GM12878 (cell line): ENCODE measurements at regions not wholly inside any gene's neighbourhood (a gene's known extent, or its start where the extent isn't known, plus 50 kb on each side); places are given as distances from the start of the nearest gene placed in this dataset.

ENCODE experiments used
- ATAC-seq: fragments of 200-7000 bp; cut with Tn5 transposase; 3 replicates; pipeline ENCODE4 v1.9.1; 2020; ENCODE audit warnings: mild to moderate bottlenecking, moderate library complexity
- BruUV-seq: library from RNA; stranded (reverse); fragments of 400-500 nt; replicated peaks from 2 replicates; lab custom pipeline; 2021; lab: Mats Ljungman, UMichigan
- CTCF ChIA-PET: fragments of 300-600 bp; sonication (Branson Sonifier 250); formaldehyde crosslinking; extraction: SDS; loops from one replicate; lab custom pipeline; 2021; ENCODE audit warnings: inconsistent platforms; lab: Yijun Ruan, JAX
- POLR2A ChIA-PET: fragments of 350-600 bp; formaldehyde crosslinking; extraction: SDS; loops from one replicate; lab custom pipeline; 2021; ENCODE audit warnings: inconsistent platforms; lab: Charles Lee
- RAD21 ChIA-PET: fragments of 300-600 bp; sonication (Branson Sonifier 250); formaldehyde crosslinking; loops from one replicate; lab custom pipeline; 2023; ENCODE audit warnings: antibody characterized with exemption; ENCODE audit not compliant: unreplicated experiment; lab: Charles Lee
- SMC1A ChIA-PET: fragments of 300-600 bp; sonication (Branson Sonifier 250); formaldehyde crosslinking; loops from one replicate; lab custom pipeline; 2023; ENCODE audit not compliant: unreplicated experiment, uncharacterized antibody; lab: Charles Lee
- DNase-seq: peaks from one replicate; pipeline ENCODE4 v3.0.0-alpha.2; 2011; ENCODE audit warnings: low read depth, low spot score
- FAIRE-seq: peaks from 3 replicates; lab custom pipeline; 2011; peaks lifted over from hg19 to GRCh38; lab: Jason Lieb, UNC
- H2AFZ ChIP-seq: 2 replicates; pipeline ENCODE4 v1.6.0; 2011; ENCODE audit warnings: low read depth, low read length, control low read depth; ENCODE audit not compliant: control insufficient read depth
- H3K27ac ChIP-seq: 2 replicates; pipeline ENCODE4 v1.5.1; 2011; ENCODE audit warnings: control low read depth; ENCODE audit not compliant: control insufficient read depth, insufficient read depth
- H3K27me3 ChIP-seq, 2 experiments: replicated peaks in 1 of 2; 2 replicates each; pipeline versions ENCODE4 v1.6.0 to v1.6.1; 2011; ENCODE audit warnings: low read length in 1 of 2; ENCODE audit not compliant: control insufficient read depth in 2 of 2, insufficient read depth in 2 of 2
- H3K36me3 ChIP-seq, 2 experiments: 2 replicates each; pipeline ENCODE4 v1.5.1; 2011; ENCODE audit warnings: low read length in 1 of 2; ENCODE audit not compliant: control insufficient read depth in 2 of 2, insufficient read depth in 2 of 2
- H3K4me1 ChIP-seq: 2 replicates; pipeline ENCODE4 v1.6.1; 2011; ENCODE audit warnings: mild to moderate bottlenecking, low read length, moderate library complexity, mixed read lengths; ENCODE audit not compliant: control insufficient read depth, insufficient read depth
- H3K4me2 ChIP-seq: 2 replicates; pipeline ENCODE4 v1.6.0; 2011; ENCODE audit warnings: control low read depth; ENCODE audit not compliant: control insufficient read depth, insufficient read depth
- H3K4me3 ChIP-seq: fragments of 200-600 bp; sonication (generic); 2 replicates; pipeline ENCODE4 v1.5.1; 2016
- H3K79me2 ChIP-seq: 2 replicates; pipeline ENCODE4 v1.6.0; 2011; ENCODE audit warnings: low read length; ENCODE audit not compliant: control insufficient read depth, insufficient read depth
- H3K9ac ChIP-seq: 2 replicates; pipeline ENCODE4 v1.8.0; 2011; ENCODE audit warnings: low read length, control low read depth, mixed read lengths; ENCODE audit not compliant: control insufficient read depth, insufficient read depth
- H3K9me3 ChIP-seq: replicated peaks from 3 replicates; pipeline ENCODE4 v1.5.1; 2011; ENCODE audit warnings: mild to moderate bottlenecking, low read length; ENCODE audit not compliant: control insufficient read depth, insufficient read depth
- H4K20me1 ChIP-seq: 2 replicates; pipeline ENCODE4 v1.6.0; 2011; ENCODE audit not compliant: control insufficient read depth, insufficient read depth
- BACH1 ChIP-seq: fragments of 450-650 bp; IDR thresholded peaks from 2 replicates; pipeline ENCODE4 v1.6.1; 2017; ENCODE audit warnings: mild to moderate bottlenecking, borderline replicate concordance
- BHLHE40 ChIP-seq, 2 experiments: fragments of 450-650 bp in 1 of 2; IDR thresholded peaks; 2 replicates each; pipeline ENCODE4 v1.6.1; 2011 to 2017; ENCODE audit warnings: low read depth in 2 of 2, borderline replicate concordance in 1 of 2, improper control_type of control experiment in 1 of 2, low read length in 1 of 2, mild to moderate bottlenecking in 1 of 2
- CBX3 ChIP-seq: fragments of 200-600 bp; sonication (generic); IDR thresholded peaks from 2 replicates; pipeline ENCODE4 v1.6.1; 2016; ENCODE audit warnings: low read depth, borderline replicate concordance
- CHD2 ChIP-seq: IDR thresholded peaks from 2 replicates; pipeline ENCODE4 v1.6.1; 2011; ENCODE audit warnings: low read depth, low read length, improper control_type of control experiment, borderline replicate concordance
- NBN ChIP-seq: fragments of 450-650 bp; IDR thresholded peaks from 2 replicates; pipeline ENCODE4 v1.6.1; 2016
- PML ChIP-seq: IDR thresholded peaks from 2 replicates; pipeline ENCODE4 v1.6.1; 2012; ENCODE audit warnings: low read length, inconsistent platforms
- RUNX3 ChIP-seq: IDR thresholded peaks from 2 replicates; pipeline ENCODE4 v1.6.1; 2012; ENCODE audit warnings: low read length, inconsistent platforms
- TBL1XR1 ChIP-seq: IDR thresholded peaks from 2 replicates; pipeline ENCODE4 v1.6.1; 2012; ENCODE audit warnings: low read depth, low read length, improper control_type of control experiment
- ZNF217 ChIP-seq: fragments of 450-650 bp; IDR thresholded peaks from 2 replicates; pipeline ENCODE4 v1.6.1; 2017; ENCODE audit warnings: antibody characterized with exemption, mild to moderate bottlenecking
- ZNF622 ChIP-seq: fragments of 450-650 bp; IDR thresholded peaks from 2 replicates; pipeline ENCODE4 v1.6.1; 2017; ENCODE audit warnings: mild to moderate bottlenecking, inconsistent platforms
- ZNF687 ChIP-seq: fragments of 450-650 bp; IDR thresholded peaks from 2 replicates; pipeline ENCODE4 v1.6.1; 2017; ENCODE audit warnings: mild to moderate bottlenecking, moderate library complexity
- WGBS: methylation state at CpG from one replicate; pipeline ENCODE4 v1.1.6; 2016; ENCODE audit warnings: low lambda C conversion rate; ENCODE audit not compliant: insufficient replicate concordance, insufficient coverage; ENCODE audit errors: missing lambda C conversion rate; 5-methylcytosine and 5-hydroxymethylcytosine counted together
- in situ Hi-C: fragments of 300-500 bp; cut with MboI; formaldehyde crosslinking; loops from 9 replicates; pipeline ENCODE4 v1.14.3; 2018; ENCODE audit warnings: mixed read lengths
- intact Hi-C: fragments of 100-400 bp; cut with micrococcal nuclease; formaldehyde crosslinking; loops from one replicate; pipeline ENCODE4 v1.14.2; 2022; ENCODE audit not compliant: unreplicated experiment
- TF ChIP-seq, protein P1 (sequence below): fragments of 450-650 bp; IDR thresholded peaks from 2 replicates; pipeline ENCODE4 v1.6.1; 2018; ENCODE audit warnings: borderline replicate concordance, mild to moderate bottlenecking; ENCODE audit not compliant: partially characterized antibody

DNA sequence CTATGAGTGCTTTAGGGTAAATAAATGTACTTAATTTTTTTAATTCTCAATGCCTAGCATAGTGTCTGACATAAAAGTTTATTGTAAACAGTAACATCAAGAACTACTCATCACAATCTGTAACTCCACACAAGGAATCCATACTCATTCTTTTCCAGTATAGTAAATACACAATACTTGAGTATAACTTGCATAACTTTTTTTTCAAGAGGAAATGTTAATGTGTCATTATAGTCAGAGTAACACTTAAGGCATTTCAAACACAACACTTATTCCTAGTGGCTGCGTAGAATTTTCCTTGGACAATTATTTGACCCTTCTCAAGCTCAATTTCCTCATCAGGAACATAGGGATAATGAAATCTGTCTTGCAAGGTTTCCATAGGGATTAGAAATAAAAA, 584.3 kb downstream of the CAAP1 start:
- intact Hi-C loops (no loop called here), in situ Hi-C loops (no loop called here)
- no peak for FAIRE-seq
- H3K4me3 ChIP-seq: no peak overlapping the region
- no peak for ATAC-seq
- no peak overlapping the region for H2AFZ ChIP-seq
- BruUV-seq: no TSS peak
- H3K27ac ChIP-seq: no peak overlapping the region
- H3K36me3 ChIP-seq: no peaks in the 10 kb centered on the region
- CTCF ChIA-PET: interaction anchor here (1.1 kb wide), 1 partner anchor 16 kb away, joined by 3 read pairs; no protein-coding TSS in a partner anchor
- no peaks in the 10 kb centered on the region for H3K4me1 ChIP-seq
- no peak overlapping the region for H3K4me2 ChIP-seq
- SMC1A ChIA-PET: interaction anchor here (0.9 to 1.3 kb wide), 2 partner anchors 8 to 16 kb away, joined by 3 read pairs; no protein-coding TSS in a partner anchor
- RAD21 ChIA-PET: no interaction called here
- no peak overlapping the region for H3K9ac ChIP-seq
- H3K9me3 ChIP-seq: no peaks in the 10 kb centered on the region
- H3K79me2 ChIP-seq: no peaks in the 10 kb centered on the region
- no peak for DNase-seq
- H3K27me3 ChIP-seq: no peaks in the 10 kb centered on the region
- TF ChIP-seq ZNF217 (no peak), PML (no peak), CHD2 (no peak), TBL1XR1 (no peak), BHLHE40 (IDR thresholded peaks at IDR 0.05; ENCODE audit: borderline replicate concordance in 1 of 2, low read depth in 2 of 2, low read length in 1 of 2) (no peak), ZNF622 (no peak), RUNX3 (no peak), CBX3 (no peak), NBN (no peak), BACH1 (no peak), ZNF687 (no peak)
- TF ChIP-seq, protein P1, sequence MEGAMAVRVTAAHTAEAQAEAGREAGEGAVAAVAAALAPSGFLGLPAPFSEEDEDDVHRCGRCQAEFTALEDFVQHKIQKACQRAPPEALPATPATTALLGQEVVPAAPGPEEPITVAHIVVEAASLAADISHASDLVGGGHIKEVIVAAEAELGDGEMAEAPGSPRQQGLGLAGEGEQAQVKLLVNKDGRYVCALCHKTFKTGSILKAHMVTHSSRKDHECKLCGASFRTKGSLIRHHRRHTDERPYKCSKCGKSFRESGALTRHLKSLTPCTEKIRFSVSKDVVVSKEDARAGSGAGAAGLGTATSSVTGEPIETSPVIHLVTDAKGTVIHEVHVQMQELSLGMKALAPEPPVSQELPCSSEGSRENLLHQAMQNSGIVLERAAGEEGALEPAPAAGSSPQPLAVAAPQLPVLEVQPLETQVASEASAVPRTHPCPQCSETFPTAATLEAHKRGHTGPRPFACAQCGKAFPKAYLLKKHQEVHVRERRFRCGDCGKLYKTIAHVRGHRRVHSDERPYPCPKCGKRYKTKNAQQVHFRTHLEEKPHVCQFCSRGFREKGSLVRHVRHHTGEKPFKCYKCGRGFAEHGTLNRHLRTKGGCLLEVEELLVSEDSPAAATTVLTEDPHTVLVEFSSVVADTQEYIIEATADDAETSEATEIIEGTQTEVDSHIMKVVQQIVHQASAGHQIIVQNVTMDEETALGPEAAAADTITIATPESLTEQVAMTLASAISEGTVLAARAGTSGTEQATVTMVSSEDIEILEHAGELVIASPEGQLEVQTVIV: no peak
- 0% methylated on average over 1 of the region's 1 CpG for WGBS
- POLR2A ChIA-PET: no interaction called here
- H4K20me1 ChIP-seq: no peaks in the 10 kb centered on the region
